Muscle of leg (tissue), 3 donors: ENCODE measurements at regions not wholly inside any gene's neighbourhood (a gene's known extent, or its start where the extent isn't known, plus 50 kb on each side); places are given as distances from the start of the nearest gene placed in this dataset.
A peak's percentile ranks its signal among the peaks of the same experiment; 100 is the strongest.

ENCODE experiments used
- DNase-seq: peaks from one replicate; pipeline ENCODE4 v3.0.0; 2013
- H3K27ac ChIP-seq: one replicate; pipeline ENCODE4 v1.5.1; 2013; ENCODE audit warnings: mild to moderate bottlenecking, low read length, control low read depth
- H3K27me3 ChIP-seq: one replicate; pipeline ENCODE4 v1.6.1; 2013; ENCODE audit warnings: low read length; ENCODE audit not compliant: control insufficient read depth, insufficient read depth
- H3K36me3 ChIP-seq: one replicate; pipeline ENCODE4 v1.6.1; 2013; ENCODE audit warnings: low read length; ENCODE audit not compliant: control insufficient read depth, insufficient read depth
- H3K4me1 ChIP-seq: one replicate; pipeline ENCODE4 v1.6.1; 2013; ENCODE audit warnings: low read length; ENCODE audit not compliant: control insufficient read depth, insufficient read depth
- H3K4me3 ChIP-seq: one replicate; pipeline ENCODE4 v1.5.1; 2013; ENCODE audit warnings: low read length, control low read depth
- H3K9me3 ChIP-seq: replicated peaks from 2 replicates; pipeline ENCODE4 v1.6.1; 2013; ENCODE audit warnings: low read depth, low read length; ENCODE audit not compliant: control insufficient read depth
- WGBS: methylation state at CpG from one replicate; pipeline ENCODE4 v1.1.5; 2013; ENCODE audit warnings: missing lambda C conversion rate; ENCODE audit not compliant: insufficient coverage; 5-methylcytosine and 5-hydroxymethylcytosine counted together

- H3K36me3 ChIP-seq: no peaks in the 10 kb centered on the region
- no CpG with 5 or more reads among the region's 5 CpGs for WGBS
- peaks cover 2% of the 10 kb centered on the region for H3K9me3 ChIP-seq
- no peaks in the 10 kb centered on the region for H3K4me1 ChIP-seq
- H3K4me3 ChIP-seq: no peak overlapping the region
- H3K27me3 ChIP-seq: no peaks in the 10 kb centered on the region
- peak; percentile 70 for DNase-seq
- H3K27ac ChIP-seq: no peak overlapping the region
These were observed 937.8 kb downstream of the BCL11B start for GRCh38 chr14:98334186-98334585.

- Histone ChIP-seq H3K27me3 (peaks cover 3% of the 10 kb centered on the region), H3K9me3 (no peaks in the 10 kb centered on the region), H3K4me1 (no peaks in the 10 kb centered on the region), H3K27ac (no peak overlapping the region), H3K4me3 (no peak overlapping the region), H3K36me3 (no peaks in the 10 kb centered on the region)
- DNase-seq: no peak
- WGBS: no CpG with 5 or more reads among the region's 3 CpGs
These were observed 930.8 kb downstream of the BCL11B start for GRCh38 chr14:98341211-98341610.

GRCh38 chr14:98345161-98345560, 926.8 kb downstream of the BCL11B start:
- 6% methylated on average over 3 of the region's 5 CpGs for WGBS
- H3K27me3 ChIP-seq: peaks cover 3% of the 10 kb centered on the region

DNA sequence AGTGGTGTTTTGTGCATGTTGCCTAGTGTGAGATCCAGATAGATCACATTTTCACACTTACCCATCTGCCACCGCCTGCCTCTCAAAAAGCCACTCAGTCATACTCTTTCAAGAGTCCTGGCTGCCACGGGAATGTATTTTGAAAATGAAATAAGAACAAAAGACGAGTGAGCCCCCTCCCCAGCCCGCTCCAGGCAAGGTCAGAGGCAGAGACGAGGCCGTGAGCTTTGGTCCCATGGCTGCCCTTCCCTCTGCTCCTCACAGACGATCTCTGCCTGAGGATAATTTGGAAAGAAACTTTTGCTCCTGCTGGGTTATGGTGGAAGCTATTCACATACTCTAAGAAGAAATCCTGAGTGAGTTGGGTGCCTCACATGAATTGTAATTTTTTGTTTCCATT, 924.3 kb downstream of the BCL11B start:
- H3K27ac ChIP-seq: no peak overlapping the region
- no peaks in the 10 kb centered on the region for H3K36me3 ChIP-seq

More at GRCh38 chr14:98345161-98345560, 926.8 kb downstream of the BCL11B start:
- Histone ChIP-seq H3K27ac (no peak overlapping the region), H3K4me3 (no peak overlapping the region), H3K36me3 (no peaks in the 10 kb centered on the region), H3K9me3 (no peaks in the 10 kb centered on the region), H3K4me1 (no peaks in the 10 kb centered on the region)
- DNase-seq: no peak

DNA sequence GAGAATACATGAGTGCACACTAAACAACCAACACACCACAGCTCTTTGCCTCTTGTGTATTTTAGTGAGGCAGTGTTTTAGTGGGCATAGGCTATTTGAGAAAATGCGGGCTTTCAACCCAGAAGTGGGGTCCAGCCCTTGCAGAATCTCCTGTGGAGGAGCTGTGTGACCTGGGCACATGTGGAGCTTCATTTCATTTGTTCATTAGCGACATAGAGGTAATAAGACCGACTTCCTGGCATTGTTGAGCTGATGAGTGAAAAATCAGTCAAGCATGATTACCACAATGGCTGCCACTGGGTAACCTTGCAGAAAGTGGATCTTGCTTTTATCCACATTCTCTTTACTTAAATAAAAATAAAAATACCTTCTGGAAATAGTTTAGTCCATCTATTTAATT, 923.5 kb downstream of the BCL11B start:
- Histone ChIP-seq H3K4me1 (no peaks in the 10 kb centered on the region), H3K4me3 (no peak overlapping the region), H3K9me3 (no peaks in the 10 kb centered on the region), H3K27me3 (peaks cover 5% of the 10 kb centered on the region), H3K27ac (no peak overlapping the region), H3K36me3 (no peaks in the 10 kb centered on the region)
- 83% methylated on average over 1 of the region's 3 CpGs for WGBS
- DNase-seq: no peak

More for the DNA sequence above, 924.3 kb downstream of the BCL11B start:
- no CpG with 5 or more reads among the region's 7 CpGs for WGBS
- no peak overlapping the region for H3K4me3 ChIP-seq
- no peak for DNase-seq
- peaks cover 5% of the 10 kb centered on the region for H3K27me3 ChIP-seq
- H3K9me3 ChIP-seq: no peaks in the 10 kb centered on the region
- H3K4me1 ChIP-seq: no peaks in the 10 kb centered on the region

GRCh38 chr14:98350213-98350612, 921.8 kb downstream of the BCL11B start:
- DNase-seq: no peak
- Histone ChIP-seq H3K9me3 (no peaks in the 10 kb centered on the region), H3K4me1 (no peaks in the 10 kb centered on the region), H3K27me3 (peaks cover 2% of the 10 kb centered on the region), H3K27ac (no peak overlapping the region), H3K4me3 (no peak overlapping the region), H3K36me3 (no peaks in the 10 kb centered on the region)
- WGBS: 38% methylated on average over 1 of the region's 2 CpGs

DNA sequence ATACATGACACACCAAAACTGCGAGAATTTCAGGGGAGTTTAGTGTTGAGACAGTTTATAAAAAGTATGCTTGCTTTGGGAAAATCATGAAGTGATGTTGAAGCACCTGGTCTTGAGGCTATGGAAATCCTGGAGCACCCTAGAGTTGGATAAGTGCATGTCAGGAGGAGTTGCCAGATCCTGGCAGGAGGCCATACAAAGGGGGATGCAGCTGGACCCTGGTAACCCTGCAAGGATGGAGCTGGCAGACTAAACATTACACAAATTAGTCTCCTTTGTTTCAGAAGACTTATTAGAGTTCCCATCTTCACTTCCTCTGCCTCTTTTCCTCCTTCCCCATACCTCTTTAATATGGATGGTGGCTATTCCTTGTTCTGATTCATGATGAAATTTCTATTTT, 907.0 kb downstream of the BCL11B start:
- Histone ChIP-seq H3K36me3 (no peaks in the 10 kb centered on the region), H3K4me3 (no peak overlapping the region), H3K27me3 (no peaks in the 10 kb centered on the region), H3K9me3 (no peaks in the 10 kb centered on the region), H3K4me1 (no peaks in the 10 kb centered on the region), H3K27ac (no peak overlapping the region)
- DNase-seq: no peak
- WGBS: no CpG with 5 or more reads among the region's 1 CpG

GRCh38 chr14:98366429-98366828, 905.6 kb downstream of the BCL11B start:
- WGBS: 96% methylated on average over 6 of the region's 6 CpGs
- no peak overlapping the region for H3K4me3 ChIP-seq

GRCh38 chr14:98368221-98368620, 903.8 kb downstream of the BCL11B start:
- DNase-seq: peak; percentile 25
- H3K36me3 ChIP-seq: no peaks in the 10 kb centered on the region
- no peak overlapping the region for H3K4me3 ChIP-seq
- no peaks in the 10 kb centered on the region for H3K9me3 ChIP-seq
- peaks cover 4% of the 10 kb centered on the region for H3K4me1 ChIP-seq
- WGBS: no CpG with 5 or more reads among the region's 1 CpG
- H3K27me3 ChIP-seq: no peaks in the 10 kb centered on the region
- H3K27ac ChIP-seq: no peak overlapping the region

More at GRCh38 chr14:98366429-98366828, 905.6 kb downstream of the BCL11B start:
- H3K9me3 ChIP-seq: no peaks in the 10 kb centered on the region
- no peak overlapping the region for H3K27ac ChIP-seq
- DNase-seq: no peak
- no peaks in the 10 kb centered on the region for H3K36me3 ChIP-seq
- peaks cover 4% of the 10 kb centered on the region for H3K4me1 ChIP-seq
- no peaks in the 10 kb centered on the region for H3K27me3 ChIP-seq

DNA sequence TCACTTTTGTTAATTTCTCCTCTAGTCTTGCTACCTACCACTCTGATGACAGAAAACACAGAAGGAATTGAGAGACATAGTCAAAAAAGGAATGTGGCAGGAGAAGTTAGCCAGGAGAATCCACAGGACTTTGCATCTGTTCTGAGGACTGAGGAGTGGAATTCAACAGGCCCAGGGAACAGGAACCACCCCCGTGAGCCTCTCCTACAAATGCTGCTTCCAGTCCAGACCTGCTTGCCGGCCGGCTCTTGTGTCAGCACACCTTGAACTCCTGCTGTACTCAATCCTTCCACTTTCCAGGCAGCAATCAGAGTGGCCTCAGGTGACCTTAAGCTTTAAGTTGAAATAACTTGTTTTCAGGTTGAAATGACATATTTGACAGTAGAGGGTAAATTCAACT, 903.1 kb downstream of the BCL11B start:
- no peaks in the 10 kb centered on the region for H3K36me3 ChIP-seq
- H3K27ac ChIP-seq: no peak overlapping the region
- 80% methylated on average over 1 of the region's 3 CpGs for WGBS

DNA sequence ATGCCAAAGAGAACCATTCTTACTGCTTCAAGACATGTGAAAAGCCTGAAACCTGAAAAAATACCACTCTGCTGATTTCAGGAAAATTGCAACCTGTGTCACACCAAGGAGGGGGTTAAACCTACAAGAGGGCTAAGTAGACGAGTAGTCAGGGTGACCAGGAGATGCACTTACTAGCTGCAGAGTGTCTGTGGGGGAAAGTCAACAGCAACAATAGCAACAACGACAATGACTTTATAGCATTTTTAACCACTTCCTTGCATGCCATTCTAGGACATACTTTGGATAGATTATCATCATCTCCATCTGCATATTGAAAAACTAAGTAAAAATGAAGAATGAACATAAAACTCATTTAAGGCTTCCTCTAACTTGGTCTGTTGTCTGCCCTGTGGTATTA, 902.7 kb downstream of the BCL11B start:
- WGBS: 20% methylated on average over 1 of the region's 2 CpGs
- no peaks in the 10 kb centered on the region for H3K27me3 ChIP-seq
- DNase-seq: no peak

More for the DNA sequence above, 903.1 kb downstream of the BCL11B start:
- no peaks in the 10 kb centered on the region for H3K27me3 ChIP-seq
- no peaks in the 10 kb centered on the region for H3K9me3 ChIP-seq
- no peak for DNase-seq
- peaks cover 4% of the 10 kb centered on the region for H3K4me1 ChIP-seq
- H3K4me3 ChIP-seq: no peak overlapping the region

More for the DNA sequence above, 902.7 kb downstream of the BCL11B start:
- H3K9me3 ChIP-seq: no peaks in the 10 kb centered on the region
- H3K36me3 ChIP-seq: no peaks in the 10 kb centered on the region
- no peak overlapping the region for H3K4me3 ChIP-seq
- H3K27ac ChIP-seq: no peak overlapping the region
- peaks cover 5% of the 10 kb centered on the region for H3K4me1 ChIP-seq
